NCI-H1930 (cell line): ENCODE measurements at regions not wholly inside any gene's neighbourhood (a gene's known extent, or its start where the extent isn't known, plus 50 kb on each side); places are given as distances from the start of the nearest gene placed in this dataset.
"Not testable (repeated sequence)": the region's sequence is repeated elsewhere in the genome, so short reads cannot be mapped to it uniquely, and the experiment has no call there.

Experiments used
- DNase-seq, 2 experiments: peaks; one replicate each; lab custom pipeline; 2025; lab: John Stamatoyannopoulos, UW

DNA sequence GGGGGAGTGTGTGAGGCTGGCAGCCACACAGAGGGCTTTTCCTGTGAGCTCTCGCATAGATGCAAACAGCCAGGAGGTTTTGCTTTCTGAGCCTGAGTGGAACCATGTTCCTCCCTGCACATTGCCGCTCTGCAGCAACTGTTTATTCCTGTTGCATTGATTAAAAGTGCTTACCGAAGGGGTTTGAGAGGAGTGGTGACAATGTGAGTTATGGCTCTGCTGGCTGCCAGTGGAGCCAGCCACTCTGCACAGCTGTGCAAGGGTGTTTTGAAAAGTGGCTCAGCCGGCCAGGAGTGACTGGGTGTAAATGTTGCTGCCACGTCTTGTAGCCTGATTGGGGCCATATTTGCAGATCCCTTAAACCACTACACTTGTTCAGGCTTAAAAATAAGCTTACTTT, 114.9 kb upstream of the EEF2KMT start:
- DNase-seq, result not testable (repeated sequence)

DNA sequence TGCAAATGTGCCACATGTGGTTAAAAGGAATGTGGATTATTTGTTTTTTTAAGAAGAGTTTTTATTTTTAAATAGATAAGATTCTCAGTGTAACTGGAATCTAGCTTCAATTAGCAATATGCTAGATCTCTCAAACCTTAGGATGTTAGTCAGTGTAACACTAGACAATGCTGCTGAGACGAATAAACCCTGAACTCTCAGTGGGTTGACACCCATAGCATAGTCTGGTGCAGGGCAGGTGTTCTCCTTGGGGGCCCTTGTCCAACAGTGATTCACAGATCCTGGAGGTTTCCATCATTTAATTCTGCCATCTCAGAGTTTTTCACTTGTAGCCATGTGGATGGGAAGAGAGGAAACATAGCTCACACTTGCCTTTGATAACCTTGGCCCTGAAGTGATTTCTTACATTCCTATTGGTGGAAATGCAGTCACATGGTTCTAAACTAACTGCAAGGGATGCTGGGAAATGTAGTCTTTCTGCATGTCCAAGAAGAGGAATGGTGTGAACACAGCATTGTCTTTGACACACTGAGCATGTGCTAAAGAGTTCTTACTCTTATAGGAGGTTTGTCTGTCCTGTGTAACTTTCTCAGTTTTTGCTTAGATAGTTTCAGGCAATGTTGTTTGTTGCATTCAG, 110.4 kb upstream of the EEF2KMT start:
- DNase-seq, result peak in 1 of 2 experiments; percentile 43

- no peak for DNase-seq
These were observed 109.5 kb upstream of the EEF2KMT start for GRCh38 chr16:5207001-5207523.

DNA sequence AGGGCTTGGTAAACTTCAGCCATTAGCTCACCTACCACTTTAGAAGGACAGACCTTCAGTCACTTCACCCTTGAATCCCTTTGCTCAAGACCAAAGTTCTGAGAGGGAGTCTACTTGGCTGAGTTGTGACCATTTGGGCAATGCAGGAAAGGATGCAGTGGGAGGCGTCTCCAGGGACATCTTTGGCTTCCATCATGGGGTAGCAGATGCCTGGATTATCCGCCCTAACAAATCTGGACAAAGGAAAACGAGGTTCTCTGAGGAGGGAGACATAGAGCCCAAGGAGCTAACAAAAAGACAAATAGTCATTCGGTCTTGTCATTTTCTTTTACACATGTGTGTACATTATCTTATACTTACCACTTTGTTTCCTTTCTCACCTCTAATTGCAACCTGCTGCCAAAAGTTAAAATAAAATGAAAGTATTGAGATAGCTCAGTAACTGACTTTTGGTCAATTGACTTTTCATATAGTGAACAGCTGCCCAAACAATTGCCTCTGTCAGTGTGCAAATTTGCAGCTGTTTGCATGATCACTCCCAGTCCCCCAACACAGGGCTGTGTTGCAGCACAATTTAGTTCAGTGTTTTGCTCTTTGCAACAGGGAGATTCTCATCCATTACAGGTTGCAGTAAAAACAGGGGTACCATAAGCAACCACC, 108.9 kb upstream of the EEF2KMT start:
- no peak for DNase-seq

DNA sequence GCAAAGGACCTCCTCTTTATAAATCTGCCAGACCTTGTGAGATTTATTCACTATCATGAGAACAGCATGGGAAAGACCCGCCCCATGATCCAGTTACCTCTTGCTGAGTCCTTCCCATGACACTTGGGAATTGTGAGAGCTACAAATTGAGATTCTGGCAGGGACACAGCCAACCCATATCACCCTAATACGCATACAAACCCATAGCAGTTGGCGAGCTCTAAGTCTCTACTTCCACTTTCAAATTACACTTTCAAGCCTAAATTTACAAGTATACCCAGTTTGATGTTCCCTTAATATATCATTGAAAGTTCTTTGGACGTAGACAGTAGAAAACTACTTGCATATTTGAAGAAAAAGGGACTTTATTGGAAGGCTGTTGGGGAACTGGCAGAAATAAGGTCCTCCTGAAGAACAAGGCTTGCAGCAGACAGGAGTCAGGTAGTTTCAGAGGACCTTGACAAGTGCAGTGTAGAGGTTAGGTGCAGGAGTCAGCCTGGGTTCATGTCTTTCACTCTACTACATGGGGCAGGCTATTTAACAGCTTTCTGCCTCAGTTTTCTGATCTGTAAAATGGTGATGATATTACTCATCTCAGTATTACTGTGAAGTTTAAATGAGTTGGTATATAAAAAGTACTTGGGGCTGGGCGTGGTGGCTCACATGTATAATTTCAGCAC, 107.9 kb upstream of the EEF2KMT start:
- no peak for DNase-seq

DNA sequence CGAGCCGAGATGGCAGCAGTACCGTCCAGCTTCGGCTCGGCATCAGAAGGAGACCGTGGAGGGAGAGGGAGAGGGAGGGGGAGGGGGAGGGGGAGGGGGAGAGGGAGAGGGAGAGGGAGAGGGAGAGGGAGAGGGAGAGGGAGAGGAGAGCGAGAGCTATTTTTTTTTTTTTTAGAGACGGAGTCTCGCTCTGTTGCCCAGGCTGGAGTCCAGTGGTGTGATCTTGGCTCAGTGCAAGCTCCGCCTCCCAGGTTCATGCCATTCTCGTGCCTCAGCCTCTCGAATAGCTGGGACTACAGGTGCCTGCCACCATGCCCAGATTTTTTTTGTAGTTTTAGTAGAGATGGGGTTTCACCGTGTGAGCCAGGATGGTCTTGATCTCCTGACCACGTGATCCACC, 106.1 kb upstream of the EEF2KMT start:
- DNase-seq, result not testable (repeated sequence)

GRCh38 chr16:5200123-5200522, 102.5 kb upstream of the EEF2KMT start:
- no peak for DNase-seq

- DNase-seq, result no peak
These were observed 98.6 kb upstream of the EEF2KMT start for GRCh38 chr16:5196204-5196603.

GRCh38 chr16:5193861-5194260, 96.3 kb upstream of the EEF2KMT start:
- DNase-seq, result no peak

GRCh38 chr16:5188989-5189352, 91.4 kb upstream of the EEF2KMT start:
- no peak for DNase-seq

DNA sequence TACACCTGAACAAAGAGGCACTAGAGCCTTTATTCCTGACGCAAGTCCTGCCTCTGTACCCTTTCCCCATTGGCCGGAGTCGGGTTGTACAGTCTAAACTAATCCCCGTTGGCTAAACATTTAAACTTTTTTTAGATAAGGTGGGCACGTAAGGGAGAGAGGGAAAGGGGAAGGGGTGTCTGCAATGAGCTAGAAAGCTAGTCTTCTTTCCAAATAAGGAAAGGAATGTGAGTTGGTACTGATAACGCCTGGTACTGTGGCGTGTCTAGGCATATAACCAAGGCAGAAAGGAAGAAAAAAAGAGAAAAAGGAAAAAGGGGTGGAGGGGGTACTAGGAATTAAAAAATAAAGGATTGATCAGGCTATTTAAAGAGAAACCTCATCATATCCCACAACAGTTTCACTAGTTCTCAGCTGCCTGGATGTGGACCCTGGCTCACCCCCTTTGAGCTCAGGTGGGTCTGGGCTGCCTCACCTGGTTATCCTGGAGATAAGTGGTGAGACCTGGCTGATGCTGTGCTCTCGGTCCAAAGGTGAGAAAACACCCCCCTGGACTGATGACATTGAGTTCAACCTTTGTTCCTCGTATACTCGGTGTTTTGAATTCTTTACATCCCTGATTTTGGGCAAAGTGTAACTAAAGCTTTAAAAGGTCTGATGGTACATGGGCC, 90.9 kb upstream of the EEF2KMT start:
- DNase-seq, result no peak

DNA sequence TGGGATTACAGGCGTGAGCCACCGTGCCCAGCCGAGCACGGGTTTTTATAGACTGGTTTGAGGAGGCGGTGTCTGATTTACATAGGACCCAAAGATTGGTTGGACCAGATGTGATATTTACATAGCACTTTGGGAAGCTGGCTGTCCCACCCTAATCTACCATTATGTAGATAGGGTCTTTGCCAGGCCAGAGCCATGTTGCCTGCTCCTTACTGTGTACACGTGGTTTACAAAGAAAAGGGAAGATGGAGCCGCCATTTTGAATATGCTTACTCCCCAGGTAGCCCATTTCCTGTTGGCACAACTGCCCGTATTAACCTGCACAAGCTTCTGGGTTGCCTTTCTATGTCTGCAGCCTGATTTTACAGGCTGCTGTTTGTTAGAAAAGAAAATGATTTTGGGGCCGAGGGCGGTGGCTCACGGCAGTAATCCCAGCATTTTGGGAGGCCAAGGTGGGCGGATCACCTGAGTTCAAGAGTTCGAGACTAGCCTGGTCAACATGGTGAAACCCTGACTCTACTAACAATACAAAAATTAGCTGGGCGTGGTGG, 89.9 kb upstream of the EEF2KMT start:
- peak in 1 of 2 experiments; percentile 46 for DNase-seq

GRCh38 chr16:5186381-5186903, 88.8 kb upstream of the EEF2KMT start:
- no peak for DNase-seq

GRCh38 chr16:5176505-5176904, 78.9 kb upstream of the EEF2KMT start:
- no peak for DNase-seq

- no peak for DNase-seq
These were observed 77.7 kb upstream of the EEF2KMT start for GRCh38 chr16:5175266-5175665.

DNA sequence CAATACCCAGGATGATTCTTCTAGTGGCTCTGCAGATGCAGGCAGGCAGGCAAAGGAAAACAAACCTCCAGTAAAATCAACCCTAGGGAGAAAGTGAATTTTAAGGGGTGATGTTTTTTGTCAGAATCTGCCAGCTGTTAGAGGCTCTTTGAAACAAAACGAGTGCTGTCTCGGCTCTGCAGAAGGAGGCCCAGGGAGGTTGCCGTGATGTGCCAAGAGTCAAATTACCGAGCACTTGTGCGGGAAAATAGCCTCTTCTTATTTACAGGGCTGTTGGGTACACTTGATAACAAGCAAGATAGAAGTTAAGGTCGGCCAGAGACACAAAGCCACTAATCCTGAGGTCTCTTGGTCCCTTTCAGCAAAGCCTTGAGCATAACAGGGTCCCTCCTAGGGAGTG, 68.9 kb upstream of the EEF2KMT start:
- DNase-seq, result no peak

DNA sequence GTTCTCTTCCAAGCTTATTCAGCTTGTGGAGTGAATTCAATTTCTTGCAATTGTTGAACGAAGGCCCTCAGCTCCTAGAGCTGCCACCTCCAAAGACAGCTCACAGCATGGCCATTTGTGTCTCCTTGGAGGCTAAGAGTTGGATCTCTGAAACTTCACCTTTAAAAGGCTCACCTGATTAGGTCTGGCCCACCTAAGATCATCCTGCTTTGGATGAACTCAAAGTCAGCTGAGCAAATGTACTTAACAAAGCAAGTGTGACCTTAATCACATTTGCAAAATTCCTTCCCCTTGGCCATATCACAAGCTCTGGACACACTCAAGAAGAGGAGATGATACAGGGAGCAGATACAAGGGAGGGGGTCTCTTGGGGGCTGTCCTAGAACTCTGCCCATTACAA, 67.8 kb upstream of the EEF2KMT start:
- not testable (repeated sequence) for DNase-seq

GRCh38 chr16:5162801-5163200, 65.2 kb upstream of the EEF2KMT start:
- not testable (repeated sequence) for DNase-seq

GRCh38 chr16:5161888-5162287, 64.3 kb upstream of the EEF2KMT start:
- DNase-seq, result not testable (repeated sequence)

GRCh38 chr16:5160010-5160409, 62.4 kb upstream of the EEF2KMT start:
- DNase-seq, result not testable (repeated sequence)

GRCh38 chr16:5159537-5159936, 61.9 kb upstream of the EEF2KMT start:
- not testable (repeated sequence) for DNase-seq

- no peak for DNase-seq
These were observed 60.9 kb upstream of the EEF2KMT start for GRCh38 chr16:5158494-5158893.
